GM18502 (cell line): ENCODE measurements at regions not wholly inside any gene's neighbourhood (a gene's known extent, or its start where the extent isn't known, plus 50 kb on each side); places are given as distances from the start of the nearest gene placed in this dataset.

ENCODE experiments used
- ATAC-seq: cut with Tn5 transposase; IDR thresholded peaks from one replicate; pipeline ENCODE4 v1.9.1; 2021; ENCODE audit warnings: mild to moderate bottlenecking; ENCODE audit not compliant: unreplicated experiment, poor library complexity

- no peak for ATAC-seq
Observed at GRCh38 chr14:51394804-51395203, 154.8 kb downstream of the TMX1 start.

GRCh38 chr14:51395361-51395849 is 155.4 kb downstream of the TMX1 start:
- ATAC-seq = no peak

- ATAC-seq = no peak
Observed at GRCh38 chr14:51396222-51396815, 156.3 kb downstream of the TMX1 start.

- no peak for ATAC-seq
Observed at GRCh38 chr14:51398898-51399297, 158.9 kb downstream of the TMX1 start.

- no peak for ATAC-seq
Observed at GRCh38 chr14:51400139-51400538, 160.1 kb downstream of the TMX1 start.

GRCh38 chr14:51401272-51401671 is 161.2 kb downstream of the TMX1 start:
- no peak for ATAC-seq

GRCh38 chr14:51401756-51402155 is 161.7 kb downstream of the TMX1 start:
- ATAC-seq = no peak

- no peak for ATAC-seq
Observed at GRCh38 chr14:51410897-51411296, 170.8 kb downstream of the TMX1 start.

GRCh38 chr14:51419685-51420084 is 179.6 kb downstream of the TMX1 start:
- ATAC-seq = no peak

- ATAC-seq = no peak
Observed at GRCh38 chr14:51422704-51423103, 182.7 kb downstream of the TMX1 start.

GRCh38 chr14:51424041-51424440 is 184.0 kb downstream of the TMX1 start:
- ATAC-seq = no peak

- no peak for ATAC-seq
Observed at GRCh38 chr14:51424561-51425251, 184.7 kb downstream of the TMX1 start.

GRCh38 chr14:51428981-51429380 is 188.9 kb downstream of the TMX1 start:
- no peak for ATAC-seq

GRCh38 chr14:51430079-51430478 is 190.0 kb downstream of the TMX1 start:
- no peak for ATAC-seq

- peak; percentile 26 for ATAC-seq
Observed at GRCh38 chr14:51430633-51431032, 190.6 kb downstream of the TMX1 start.

GRCh38 chr14:51431033-51431709 is 191.1 kb downstream of the TMX1 start:
- ATAC-seq = peak; percentile 50

- no peak for ATAC-seq
Observed at GRCh38 chr14:51431741-51432140, 191.7 kb downstream of the TMX1 start.

GRCh38 chr14:51432302-51432948 is 192.4 kb downstream of the TMX1 start:
- ATAC-seq = no peak

GRCh38 chr14:51436630-51437029 is 196.6 kb downstream of the TMX1 start:
- no peak for ATAC-seq

GRCh38 chr14:51439896-51440295 is 199.8 kb downstream of the TMX1 start:
- ATAC-seq = no peak

- ATAC-seq = no peak
Observed at GRCh38 chr14:51441001-51441400, 201.0 kb downstream of the TMX1 start.
